A549 (cell line): ENCODE measurements at regions not wholly inside any gene's neighbourhood (a gene's known extent, or its start where the extent isn't known, plus 50 kb on each side); places are given as distances from the start of the nearest gene placed in this dataset.

Experiments used
- CTCF ChIP-seq: fragments of >200 bp; sonication (Bioruptor Twin); formaldehyde crosslinking; IDR thresholded peaks from 3 replicates; pipeline ENCODE4 v1.5.1; 2016
- EP300 ChIP-seq, 2 experiments: fragments of >200 bp; sonication (Bioruptor Twin); formaldehyde crosslinking; IDR thresholded peaks; 2 replicates in 1 of 2; 3 replicates in 1 of 2; pipeline ENCODE4 v1.6.1; 2016 to 2017
- HDAC2 ChIP-seq: fragments of 200-600 bp; sonication (generic); IDR thresholded peaks from 2 replicates; pipeline ENCODE4 v1.6.1; 2016
- HOXB5 ChIP-seq: fragments of 250-450 bp; sonication (Bioruptor Pico); IDR thresholded peaks from 2 replicates; pipeline ENCODE4 v1.5.0; 2020; ENCODE audit warnings: mild to moderate bottlenecking, moderate library complexity
- PHF8 ChIP-seq: fragments of 200-600 bp; sonication (generic); IDR thresholded peaks from 2 replicates; pipeline ENCODE4 v1.6.1; 2016; ENCODE audit warnings: low read depth, mild to moderate bottlenecking, antibody characterized with exemption, moderate library complexity, borderline replicate concordance
- POLR2A ChIP-seq: IDR thresholded peaks from 2 replicates; pipeline ENCODE4 v1.6.1; 2012; ENCODE audit warnings: mild to moderate bottlenecking, low read length
- RAD21 ChIP-seq, 2 experiments: fragments of >200 bp in 1 of 2; sonication (Bioruptor Twin) in 1 of 2; formaldehyde crosslinking in 1 of 2; IDR thresholded peaks in 1 of 2; conservative IDR thresholded peaks in 1 of 2; 2 replicates in 1 of 2; 3 replicates in 1 of 2; pipeline ENCODE4 v1.6.1; 2012 to 2018; ENCODE audit warnings: inconsistent platforms in 1 of 2
- ZC3H11A ChIP-seq: fragments of 450-650 bp; IDR thresholded peaks from 2 replicates; pipeline ENCODE4 v1.6.1; 2014; ENCODE audit warnings: antibody characterized with exemption, mild to moderate bottlenecking

- TF ChIP-seq POLR2A (no peak), EP300 (IDR thresholded peaks at IDR 0.05) (no peak), PHF8 (no peak), HDAC2 (no peak), HOXB5 (CRISPR knock-in tag) (no peak), RAD21 (conservative IDR thresholded peaks at IDR 0.05 in 1 of 2, IDR thresholded peaks at IDR 0.05 in 1 of 2) (no peak), CTCF (no peak), ZC3H11A (no peak)
Measured at GRCh38 chr14:51333901-51334521, 94.0 kb downstream of the TMX1 start.
